GM18870 (cell line): ENCODE measurements at regions not wholly inside any gene's neighbourhood (a gene's known extent, or its start where the extent isn't known, plus 50 kb on each side); places are given as distances from the start of the nearest gene placed in this dataset.
"Not testable (repeated sequence)": the region's sequence is repeated elsewhere in the genome, so short reads cannot be mapped to it uniquely, and the experiment has no call there.

Experiments used
- ATAC-seq: cut with Tn5 transposase; IDR thresholded peaks from one replicate; pipeline ENCODE4 v1.9.1; 2021; ENCODE audit warnings: moderate library complexity; ENCODE audit not compliant: unreplicated experiment

DNA sequence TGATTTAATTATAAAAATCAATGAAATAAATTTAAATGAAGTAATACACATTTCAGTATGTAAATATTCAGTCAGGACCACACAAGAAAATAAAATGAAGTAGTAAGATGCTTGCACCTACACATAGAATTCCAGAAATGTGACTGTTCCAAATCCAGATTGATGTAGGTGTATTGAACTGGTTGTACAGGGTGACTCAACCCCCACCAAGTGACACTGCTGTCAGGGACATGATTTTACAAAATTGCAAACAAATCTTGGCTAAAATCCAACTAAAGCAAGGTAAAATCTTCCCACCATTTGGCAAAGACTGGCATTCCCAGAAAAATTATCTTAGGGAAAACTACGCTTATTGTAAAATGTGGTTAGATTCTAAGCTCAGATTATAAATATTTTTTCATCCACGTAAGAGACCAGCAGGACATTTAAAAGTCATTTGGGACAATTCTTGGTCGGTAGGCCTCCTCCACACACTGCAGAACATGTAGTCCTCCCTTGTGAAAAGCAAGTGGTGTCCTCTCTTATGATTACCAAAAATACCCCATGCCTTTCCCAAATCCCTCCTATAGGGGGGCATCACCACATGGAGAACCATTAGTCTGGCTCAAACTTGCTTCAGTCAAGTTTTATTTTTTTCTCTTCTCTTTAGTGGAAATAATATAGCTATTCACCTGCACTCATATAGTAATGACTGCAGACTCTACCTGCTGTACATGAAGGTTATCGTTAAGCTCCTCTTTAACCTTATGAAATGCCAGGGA lies 287.1 kb upstream of the SMIM30 start:
- ATAC-seq, result no peak

DNA sequence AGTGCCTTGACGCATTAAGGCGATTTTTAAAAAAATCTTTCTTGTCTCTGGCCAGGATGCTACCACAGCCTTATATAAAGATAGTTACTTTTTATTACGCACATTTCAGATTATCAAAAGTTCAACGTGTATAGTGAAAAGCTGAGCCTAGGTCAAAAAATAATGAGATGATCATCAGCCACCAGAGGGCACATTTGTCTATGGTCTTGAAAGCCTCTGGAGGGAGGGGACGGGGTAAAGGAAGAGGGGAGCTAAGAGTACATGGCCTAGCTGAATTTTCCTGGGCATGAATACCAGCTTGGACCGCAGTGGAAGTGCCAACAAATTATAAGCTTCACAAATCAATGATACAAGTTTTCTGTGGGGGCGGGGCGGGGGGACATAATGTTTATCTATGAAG lies 285.9 kb upstream of the SMIM30 start:
- peak; percentile 42 for ATAC-seq

DNA sequence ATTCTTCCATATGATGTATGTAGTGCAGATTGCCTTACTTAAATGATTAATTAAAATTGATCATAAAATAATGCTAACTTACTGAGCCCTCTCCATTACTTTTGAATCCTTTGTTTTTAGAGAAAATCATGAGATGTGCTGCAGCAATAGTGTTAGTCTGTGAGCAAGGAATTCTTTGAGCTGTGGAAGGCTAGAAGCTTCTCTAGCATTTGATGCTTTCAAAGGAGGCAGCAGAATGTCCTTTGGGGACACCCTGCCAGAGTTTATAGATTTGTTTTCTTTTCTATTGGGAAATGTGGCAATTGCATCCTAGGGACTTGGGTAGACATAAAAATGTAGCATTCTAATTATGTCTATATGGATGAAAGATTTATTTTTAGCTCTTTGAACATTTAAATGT lies 284.1 kb upstream of the SMIM30 start:
- ATAC-seq, result no peak

DNA sequence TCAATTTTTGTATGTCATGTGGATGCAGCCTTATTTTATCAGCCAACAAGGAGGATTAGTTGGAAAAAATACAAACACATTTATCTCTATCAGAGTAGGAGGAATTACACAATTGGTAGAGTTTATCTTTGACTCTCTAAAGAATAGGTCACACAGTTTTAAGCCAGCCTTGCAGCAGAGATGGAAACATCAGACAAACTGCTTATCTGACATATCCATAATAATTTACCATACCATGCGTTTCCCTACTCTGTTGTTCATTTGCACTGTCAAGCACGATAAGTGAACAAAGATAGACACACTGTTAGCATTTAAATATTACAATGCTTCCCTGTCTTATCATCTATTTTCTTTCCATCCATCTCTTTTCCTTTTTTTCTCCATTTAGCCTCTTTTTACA lies 283.7 kb upstream of the SMIM30 start:
- ATAC-seq, result no peak

DNA sequence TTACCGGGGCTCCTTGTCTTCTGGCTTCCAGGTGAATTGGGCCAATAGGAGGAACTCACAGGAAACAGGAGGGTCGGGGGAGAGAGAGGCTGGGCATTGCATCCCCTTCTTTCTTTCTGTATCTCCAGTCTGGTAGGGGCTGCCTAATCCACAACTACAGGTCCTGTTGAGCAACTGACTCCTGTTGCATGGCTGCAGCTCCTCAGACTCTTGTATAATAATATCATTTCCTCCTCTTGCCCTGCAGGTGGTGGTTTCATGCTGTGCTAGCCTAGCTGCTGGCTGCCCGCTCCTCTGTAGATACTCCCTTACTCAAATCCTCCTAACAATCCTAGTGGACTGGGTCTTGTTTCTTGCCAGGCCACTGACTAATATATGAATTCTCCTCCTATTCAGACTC lies 276.5 kb upstream of the SMIM30 start:
- no peak for ATAC-seq

DNA sequence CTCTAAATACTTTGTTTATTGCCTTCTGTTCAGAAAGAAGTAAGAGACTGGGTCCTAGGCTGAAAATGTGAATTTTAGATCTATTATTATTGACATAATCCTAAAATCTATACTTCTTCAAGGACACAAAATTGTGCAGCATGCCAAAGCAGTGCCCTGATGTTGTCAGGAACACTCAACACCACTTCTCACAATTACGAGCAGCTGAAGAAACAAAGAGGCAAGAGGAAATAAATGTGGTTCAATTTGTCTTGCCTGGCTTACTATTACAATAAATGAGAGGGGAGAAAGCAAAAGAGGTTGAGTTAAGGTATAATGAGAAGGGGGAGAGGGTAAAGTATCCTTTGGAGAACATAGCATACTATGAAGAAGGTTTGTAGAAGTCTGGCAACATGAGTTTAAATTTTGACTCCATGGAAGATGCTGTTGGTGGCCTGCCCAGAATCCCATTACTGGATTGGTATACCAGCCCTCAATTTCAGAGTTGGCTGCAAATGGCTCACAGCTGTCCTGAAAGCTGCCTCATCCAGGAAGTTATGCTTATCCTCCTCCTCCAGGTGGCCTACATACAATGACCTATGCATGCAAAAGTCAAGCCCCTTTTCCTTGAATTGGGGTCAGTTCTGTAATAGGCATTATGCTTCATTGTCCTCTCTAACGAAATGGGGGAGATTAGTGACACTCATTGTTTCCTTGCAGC lies 274.6 kb upstream of the SMIM30 start:
- ATAC-seq, result no peak

DNA sequence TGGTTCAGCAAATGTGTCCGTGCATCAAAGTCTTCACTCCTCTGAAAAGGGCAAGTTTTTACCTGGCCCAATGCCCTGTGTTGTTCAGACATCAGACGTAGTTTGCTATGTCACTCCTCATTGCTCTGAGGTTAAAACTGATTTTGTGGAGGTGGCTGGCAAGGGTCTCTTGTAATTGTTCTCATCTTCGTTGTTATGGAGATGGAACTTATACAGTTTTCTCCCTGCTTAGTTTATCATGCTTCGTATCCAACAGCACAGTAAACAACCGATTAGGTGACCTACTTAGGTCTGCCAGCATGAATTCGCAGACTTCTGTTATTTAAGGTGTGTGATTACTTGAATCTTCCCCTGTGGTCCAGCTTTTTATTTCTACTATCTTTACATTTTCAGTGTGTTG lies 274.1 kb upstream of the SMIM30 start:
- no peak for ATAC-seq

DNA sequence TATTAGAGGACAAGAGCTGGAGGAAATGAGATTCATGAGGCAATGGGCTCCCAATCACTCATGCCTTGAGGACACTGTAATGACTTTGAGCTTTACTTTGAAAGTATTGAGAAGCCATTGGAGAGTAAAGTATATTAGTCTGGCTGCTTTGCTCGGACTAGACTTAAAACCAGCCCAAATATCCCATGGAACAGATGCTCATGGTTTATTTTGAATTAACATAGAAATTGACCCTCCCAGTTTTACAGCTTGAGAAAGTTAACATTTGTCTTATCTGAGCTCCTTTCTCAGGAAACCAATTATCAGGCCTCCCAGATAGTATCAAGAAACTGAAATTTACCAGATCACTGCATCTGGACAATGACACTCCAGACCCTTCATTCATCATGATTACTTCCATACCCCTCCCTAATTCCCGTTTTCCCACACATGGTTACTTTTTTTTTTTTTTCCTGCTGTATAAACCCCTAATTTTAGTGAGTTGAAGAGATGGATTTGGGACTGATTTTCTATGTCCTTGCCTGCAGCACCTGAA lies 270.8 kb upstream of the SMIM30 start:
- no peak for ATAC-seq

DNA sequence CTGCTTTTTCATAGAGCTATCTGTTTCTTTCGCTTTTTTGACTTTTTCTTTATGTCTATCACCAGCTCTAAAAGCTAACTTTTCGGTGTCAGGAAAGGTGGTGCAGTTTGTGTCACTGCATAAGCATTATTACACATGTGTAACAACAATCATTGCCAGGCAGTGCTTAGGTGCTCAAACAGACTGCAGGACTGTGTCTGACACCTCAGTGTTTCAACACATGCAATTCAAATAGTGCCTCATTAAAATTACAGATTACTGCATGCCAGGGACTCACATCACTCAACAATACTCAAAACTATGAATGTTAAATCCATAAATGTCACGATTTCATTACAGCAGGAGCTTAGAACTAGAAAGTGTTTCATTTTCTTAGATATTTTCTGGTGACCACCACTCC lies 265.3 kb upstream of the SMIM30 start:
- ATAC-seq, result no peak

DNA sequence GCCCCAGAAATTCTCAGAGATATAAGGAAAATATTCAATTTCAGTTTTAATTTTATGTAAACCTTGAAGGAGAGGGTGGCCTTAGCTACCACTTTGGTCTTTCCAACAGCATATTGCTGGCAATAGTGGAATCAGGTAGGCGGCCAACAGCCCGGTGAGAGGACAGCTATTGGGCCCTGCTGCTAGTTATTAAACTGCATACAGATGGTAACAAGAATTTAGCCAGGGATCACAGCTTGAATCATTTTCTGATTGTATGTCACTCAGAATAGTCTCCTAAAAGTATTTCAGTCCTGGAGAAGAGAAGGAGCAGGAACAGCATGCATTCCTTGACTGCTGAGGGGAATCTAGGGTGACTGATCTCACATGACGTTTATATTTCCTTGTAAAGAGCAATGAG lies 261.4 kb upstream of the SMIM30 start:
- no peak for ATAC-seq

DNA sequence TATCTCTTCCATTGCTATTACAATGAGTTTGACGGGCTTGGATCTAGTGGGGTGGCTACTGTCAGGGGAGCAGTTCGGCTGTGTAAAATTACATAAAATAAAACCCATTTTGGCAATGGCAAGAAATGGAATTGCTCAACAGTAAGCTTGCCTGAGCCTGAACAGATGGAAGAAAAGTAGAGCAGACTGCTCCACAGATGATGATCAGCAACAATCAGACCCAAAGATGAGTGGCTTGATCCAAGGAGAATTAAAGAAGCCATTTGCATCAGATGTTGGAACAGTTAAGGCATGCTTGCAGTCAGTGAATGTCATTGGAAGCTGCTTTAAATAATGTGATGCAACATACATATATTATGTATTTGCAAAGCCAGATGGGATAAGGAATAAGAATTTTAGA lies 256.6 kb upstream of the SMIM30 start:
- ATAC-seq, result no peak

DNA sequence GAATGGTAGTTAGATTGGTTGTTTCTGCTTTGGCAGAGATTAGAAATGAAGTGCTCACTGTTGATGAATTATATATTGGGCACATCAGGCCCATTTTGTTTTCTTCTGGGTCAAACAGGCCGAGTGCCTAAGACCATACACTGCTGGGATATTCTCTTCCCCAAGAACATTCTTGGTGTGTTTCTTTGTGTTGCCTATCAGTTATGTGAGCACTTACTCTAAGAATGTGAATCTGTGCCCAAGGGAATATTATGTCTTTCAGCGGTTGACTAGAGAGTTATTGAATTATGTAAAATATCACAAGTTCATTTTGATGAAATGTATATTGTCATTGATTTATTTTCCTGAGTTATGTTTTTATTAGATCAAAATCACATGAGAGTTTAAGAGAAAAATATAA lies 255.5 kb upstream of the SMIM30 start:
- no peak for ATAC-seq

DNA sequence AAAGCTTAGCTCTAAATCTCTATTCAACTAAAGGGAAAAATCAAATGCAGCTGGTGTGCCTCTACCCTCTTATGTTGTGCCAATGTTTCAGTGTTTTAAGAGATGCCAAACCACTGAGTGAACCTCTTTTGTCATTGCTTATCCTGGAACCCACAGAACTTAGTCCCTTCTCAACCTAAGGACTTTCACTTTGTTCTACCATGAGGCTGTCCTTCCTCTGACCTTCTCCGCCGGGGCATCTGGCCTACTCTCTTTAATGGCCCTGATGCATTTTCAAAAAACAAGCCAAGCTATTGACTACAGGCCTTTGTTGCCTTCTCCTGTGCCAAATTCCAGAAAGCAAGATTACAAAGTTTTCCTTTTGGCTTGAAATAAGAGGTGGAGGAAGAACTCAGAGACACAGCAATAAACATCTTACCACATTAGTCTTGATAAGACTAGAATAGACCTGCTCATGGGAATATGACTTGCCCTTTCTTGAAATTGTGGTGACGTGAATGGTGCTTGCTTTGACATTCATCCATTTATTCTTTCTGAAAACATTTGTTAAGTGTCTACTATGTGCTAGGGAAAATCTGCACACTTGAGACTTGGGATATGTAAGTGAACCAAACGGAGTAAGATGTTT lies 253.2 kb upstream of the SMIM30 start:
- no peak for ATAC-seq

DNA sequence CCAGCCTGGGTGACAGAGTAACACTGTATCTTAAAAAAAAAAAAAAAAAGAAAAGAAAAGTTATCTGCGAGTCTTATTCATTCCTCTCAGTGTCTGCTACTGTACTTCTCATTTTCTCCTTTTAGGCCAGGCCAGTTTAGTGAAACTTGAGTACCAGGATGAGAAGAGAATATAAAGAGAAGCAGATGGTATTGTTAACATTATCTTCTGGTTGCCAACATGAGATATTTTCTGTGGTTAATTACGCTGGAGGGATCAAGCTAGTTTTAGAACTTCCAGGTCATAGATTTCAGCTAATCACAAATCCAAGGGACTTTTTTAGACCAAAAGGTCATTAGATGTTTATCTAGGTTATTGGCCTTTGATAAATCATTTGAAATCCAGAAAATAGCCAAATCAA lies 252.6 kb upstream of the SMIM30 start:
- no peak for ATAC-seq

DNA sequence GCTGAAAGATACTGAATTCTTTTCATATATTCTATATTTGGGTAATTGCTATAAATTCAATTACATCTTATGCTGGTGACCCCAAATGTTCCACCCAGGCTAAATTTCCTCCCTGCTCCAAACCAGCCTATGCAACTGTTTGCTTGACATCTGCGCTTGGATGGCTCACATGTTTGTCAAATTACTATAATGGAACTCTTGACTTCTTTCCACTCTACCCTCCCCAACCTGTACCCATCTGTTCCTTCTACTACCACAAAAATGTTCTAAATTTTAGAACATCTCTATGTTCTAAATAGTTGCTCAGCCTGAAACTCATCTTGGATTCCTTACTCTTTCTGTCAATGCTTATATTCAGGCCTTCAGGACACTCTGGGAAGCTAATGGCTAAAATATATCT lies 249.9 kb upstream of the SMIM30 start:
- no peak for ATAC-seq

DNA sequence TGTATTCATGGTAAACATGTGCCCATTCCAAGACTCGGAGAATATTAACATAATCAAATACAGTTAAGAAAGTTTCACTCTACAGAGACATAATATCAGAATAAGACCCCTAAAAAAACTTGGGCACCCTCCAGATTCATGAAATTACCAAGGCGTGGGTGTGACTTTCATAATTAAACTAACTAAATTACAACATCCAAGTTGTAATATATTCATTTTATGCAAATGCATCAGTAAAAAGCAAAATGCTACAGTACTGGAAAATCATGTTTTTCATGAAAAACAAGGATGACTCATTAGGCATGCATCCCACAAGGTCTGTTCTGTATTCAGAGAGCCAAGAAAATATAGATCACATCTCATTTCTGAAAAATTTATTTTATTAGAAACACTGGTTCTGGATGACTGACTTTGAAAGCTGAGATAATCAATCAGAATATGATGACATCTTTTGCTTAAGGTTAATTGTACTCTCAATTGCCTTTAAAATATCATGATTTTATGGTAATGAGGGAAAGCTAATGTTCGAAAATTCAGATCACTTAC lies 248.8 kb upstream of the SMIM30 start:
- ATAC-seq, result no peak

DNA sequence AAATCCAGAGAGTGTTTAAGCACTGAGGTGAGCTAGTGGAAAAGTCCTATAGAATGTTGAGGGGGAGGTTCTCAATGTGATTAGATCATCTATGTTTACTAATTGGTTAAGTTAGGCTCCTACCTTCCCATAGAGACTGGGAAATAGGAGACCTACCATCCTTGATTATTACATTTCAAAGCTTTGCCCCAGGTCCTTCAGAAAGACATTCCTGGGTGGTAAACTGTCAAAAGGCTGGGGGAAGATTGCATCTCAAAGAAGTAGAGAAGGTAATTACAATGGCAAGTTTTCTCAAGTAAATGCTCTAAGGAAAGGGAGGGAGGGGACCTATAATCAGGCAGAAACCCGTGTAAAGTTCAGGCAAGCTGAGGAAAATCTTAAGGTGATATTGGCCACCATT lies 247.8 kb upstream of the SMIM30 start:
- no peak for ATAC-seq

DNA sequence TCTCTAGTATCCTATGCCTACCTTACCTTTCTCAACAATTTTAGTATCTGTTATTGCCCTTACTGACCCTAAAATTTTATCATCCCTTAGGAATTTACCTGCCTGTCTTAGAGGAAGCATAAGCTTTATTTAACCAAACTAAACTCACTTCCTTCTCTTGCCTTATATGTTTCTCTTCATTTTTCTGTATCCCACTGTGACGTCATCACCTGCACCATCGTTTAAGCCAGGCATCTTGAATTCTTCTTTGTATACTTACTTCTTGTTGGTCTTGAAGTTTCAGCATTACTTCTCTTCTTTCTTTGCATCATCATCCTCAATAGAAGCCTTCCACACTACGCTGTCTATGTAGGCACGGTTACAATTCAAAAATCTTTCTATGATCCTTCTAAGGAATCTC lies 231.0 kb upstream of the SMIM30 start:
- no peak for ATAC-seq

DNA sequence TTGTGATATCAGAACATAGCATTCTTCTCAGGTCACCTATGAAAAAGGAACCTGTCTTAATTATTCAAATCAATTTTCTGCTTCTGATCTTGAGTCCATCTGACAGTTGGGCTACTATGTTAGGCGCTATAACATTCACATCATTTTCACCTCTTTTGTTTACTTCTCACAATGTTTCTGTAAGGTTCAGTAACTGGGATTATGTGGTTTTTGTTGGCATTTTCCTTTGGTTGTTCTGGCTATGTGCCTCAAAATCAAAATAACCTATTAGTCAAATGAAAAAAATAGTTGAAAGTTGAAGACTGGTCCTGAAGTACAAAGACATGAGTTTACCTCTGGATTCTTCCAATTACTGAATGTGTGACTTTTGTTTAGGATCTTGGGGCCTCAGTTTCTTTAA lies 221.3 kb upstream of the SMIM30 start:
- ATAC-seq, result no peak

DNA sequence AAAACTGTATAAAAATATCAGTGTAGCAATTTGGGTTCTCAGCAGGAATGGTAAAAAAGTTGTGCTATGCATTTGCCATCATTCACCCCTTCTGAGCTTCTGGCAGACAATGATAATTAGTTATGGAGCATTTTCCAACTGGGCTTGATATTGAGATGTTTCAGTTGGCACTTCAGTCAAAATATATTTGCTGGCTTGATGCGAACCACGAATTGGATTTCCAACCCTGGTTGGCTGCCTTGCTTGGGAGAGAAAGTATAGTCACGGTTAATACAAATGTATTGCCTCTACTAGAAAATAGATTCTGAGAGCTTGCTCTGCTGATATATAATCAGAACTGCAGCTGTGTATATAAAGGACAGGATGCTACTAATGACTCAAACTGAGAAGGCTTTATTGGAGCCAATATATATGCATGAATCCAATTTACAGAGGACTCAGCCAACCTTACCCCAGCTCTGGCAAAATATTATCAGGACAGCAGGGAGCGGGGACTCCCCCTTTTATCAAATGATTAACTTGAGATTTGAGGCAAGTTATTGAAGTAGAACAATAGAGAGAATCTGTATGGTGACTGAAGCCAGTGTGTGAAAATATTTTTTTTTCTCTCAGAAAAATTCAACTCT lies 219.8 kb upstream of the SMIM30 start:
- ATAC-seq, result peak; percentile 82

DNA sequence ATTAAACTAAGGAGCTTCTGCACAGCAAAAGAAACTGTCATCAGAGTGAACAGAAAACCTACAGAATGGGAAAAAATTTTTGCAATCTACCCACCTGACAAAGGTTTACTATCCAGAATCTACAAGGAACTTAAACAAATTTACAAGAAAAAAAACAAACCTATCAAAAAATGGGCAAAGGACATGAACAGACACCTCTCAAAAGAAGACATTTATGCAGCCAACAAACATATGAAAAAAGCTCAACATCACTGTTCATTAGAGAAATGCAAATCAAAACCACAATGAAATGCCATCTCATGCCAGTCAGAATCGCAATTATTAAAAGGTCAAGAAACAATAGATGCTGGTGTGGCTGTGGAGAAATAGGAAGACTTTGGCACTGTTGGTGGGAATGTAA lies 218.5 kb upstream of the SMIM30 start:
- not testable (repeated sequence) for ATAC-seq
